WERI-Rb-1 (cell line): ENCODE measurements at regions not wholly inside any gene's neighbourhood (a gene's known extent, or its start where the extent isn't known, plus 50 kb on each side); places are given as distances from the start of the nearest gene placed in this dataset.

ENCODE experiments used
- DNase-seq: peaks from one replicate; pipeline ENCODE4 v3.0.0-alpha.2; 2020
- H3K27ac ChIP-seq: fragments of 250-450 bp; sonication (Bioruptor Pico); 2 replicates; pipeline ENCODE4 v1.5.1; 2020; ENCODE audit warnings: mild to moderate bottlenecking, moderate library complexity
- H3K27me3 ChIP-seq: fragments of 250-450 bp; sonication (Bioruptor Pico); 2 replicates; pipeline ENCODE4 v1.5.1; 2021; ENCODE audit warnings: mild to moderate bottlenecking, low read depth, moderate library complexity; ENCODE audit not compliant: insufficient read depth, severe bottlenecking
- H3K36me3 ChIP-seq: fragments of 250-450 bp; sonication (Bioruptor Pico); 2 replicates; pipeline ENCODE4 v1.5.1; 2020; ENCODE audit warnings: mild to moderate bottlenecking, moderate library complexity
- H3K4me3 ChIP-seq: 2 replicates; pipeline ENCODE4 v1.5.1; 2011; ENCODE audit warnings: low read depth, mild to moderate bottlenecking, control low read depth, low read length
- H3K9me3 ChIP-seq: fragments of 250-450 bp; sonication (Bioruptor Pico); 2 replicates; pipeline ENCODE4 v1.5.1; 2021; ENCODE audit warnings: mild to moderate bottlenecking, moderate library complexity; ENCODE audit not compliant: severe bottlenecking
- CTCF ChIP-seq: IDR thresholded peaks from 2 replicates; pipeline ENCODE4 v1.5.1; 2011; ENCODE audit warnings: low read depth, mild to moderate bottlenecking, control low read depth, inconsistent platforms, low read length

GRCh38 chr15:87736401-87736800 lies 520.1 kb downstream of the NTRK3 start:
- no peak for TF ChIP-seq CTCF
- H3K27ac ChIP-seq = no peak overlapping the region
- H3K36me3 ChIP-seq = no peaks in the 10 kb centered on the region
- no peaks in the 10 kb centered on the region for H3K9me3 ChIP-seq
- no peak for DNase-seq
- no peaks in the 10 kb centered on the region for H3K27me3 ChIP-seq
- no peak overlapping the region for H3K4me3 ChIP-seq

DNA sequence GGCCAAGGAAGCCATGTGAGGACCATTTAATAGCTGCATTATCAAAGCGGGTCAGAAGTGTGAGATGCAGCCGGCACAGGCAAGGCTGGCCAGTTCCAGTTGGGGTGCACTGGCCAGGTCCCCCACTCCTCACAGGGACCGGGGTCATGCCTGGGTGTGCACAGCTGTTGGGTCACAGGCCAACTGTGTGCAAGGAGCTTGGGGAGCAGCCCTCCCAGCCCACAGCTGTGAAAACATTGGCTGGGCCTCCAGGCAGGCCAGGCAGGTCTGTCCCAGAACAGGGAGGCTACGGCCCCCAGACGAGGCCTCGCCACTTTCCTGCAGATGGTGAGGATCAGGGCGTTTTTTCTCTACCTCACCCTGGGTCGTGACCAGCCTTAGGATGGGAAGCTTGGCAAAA lies 521.0 kb downstream of the NTRK3 start:
- Histone ChIP-seq H3K9me3 (no peaks in the 10 kb centered on the region), H3K4me3 (no peak overlapping the region), H3K36me3 (no peaks in the 10 kb centered on the region), H3K27me3 (no peaks in the 10 kb centered on the region), H3K27ac (no peak overlapping the region)
- TF ChIP-seq CTCF = no peak
- no peak for DNase-seq

- Histone ChIP-seq H3K4me3 (no peak overlapping the region), H3K36me3 (no peaks in the 10 kb centered on the region), H3K27me3 (no peaks in the 10 kb centered on the region), H3K27ac (no peak overlapping the region), H3K9me3 (no peaks in the 10 kb centered on the region)
- TF ChIP-seq CTCF = no peak
- DNase-seq = no peak
These were observed 521.8 kb downstream of the NTRK3 start for GRCh38 chr15:87734571-87735373.

DNA sequence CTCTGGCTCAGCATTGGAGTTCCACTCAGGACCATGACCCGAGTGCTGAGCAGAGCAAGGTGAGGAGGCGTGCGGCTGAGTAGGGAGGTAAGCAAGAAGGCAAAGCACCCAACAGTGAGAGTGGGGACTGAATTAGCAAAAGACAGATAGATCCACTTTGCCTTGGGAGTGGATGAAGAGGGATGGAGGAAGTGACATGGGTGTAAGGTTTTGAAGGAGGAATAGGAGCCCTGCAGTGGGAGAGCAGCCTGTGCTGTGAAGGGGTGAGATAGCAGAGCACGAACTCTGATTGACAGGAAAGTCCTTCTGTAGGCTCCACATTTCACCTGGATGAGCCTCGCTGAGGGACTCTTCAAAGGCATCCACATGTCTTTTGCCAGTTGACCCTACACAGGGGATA lies 522.6 kb downstream of the NTRK3 start:
- Histone ChIP-seq H3K4me3 (no peak overlapping the region), H3K27me3 (no peaks in the 10 kb centered on the region), H3K36me3 (no peaks in the 10 kb centered on the region), H3K27ac (no peak overlapping the region), H3K9me3 (no peaks in the 10 kb centered on the region)
- DNase-seq = no peak
- no peak for TF ChIP-seq CTCF

GRCh38 chr15:87733541-87733941 lies 523.0 kb downstream of the NTRK3 start:
- H3K36me3 ChIP-seq = no peaks in the 10 kb centered on the region
- H3K9me3 ChIP-seq = no peaks in the 10 kb centered on the region
- H3K4me3 ChIP-seq = no peak overlapping the region
- no peak for TF ChIP-seq CTCF
- no peaks in the 10 kb centered on the region for H3K27me3 ChIP-seq
- H3K27ac ChIP-seq = no peak overlapping the region
- no peak for DNase-seq

DNA sequence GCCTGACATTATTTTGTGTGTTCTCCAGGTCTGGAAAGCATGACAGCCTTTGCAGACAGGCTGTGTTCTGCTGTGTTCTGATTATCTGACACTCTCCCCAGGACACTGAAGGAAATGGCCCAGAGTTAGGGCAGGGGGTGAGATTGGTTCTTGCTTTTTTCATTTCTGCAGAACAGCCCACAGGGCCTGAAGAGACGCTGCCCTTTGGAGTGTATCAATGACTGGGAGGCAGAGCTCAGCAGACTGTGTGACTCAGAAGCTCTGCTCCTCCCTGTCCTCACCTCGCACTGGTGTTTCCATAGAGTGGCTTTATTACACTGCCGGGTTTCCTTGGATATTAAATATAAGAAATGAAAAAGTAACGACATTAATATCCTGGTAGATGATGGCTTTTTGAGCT lies 523.6 kb downstream of the NTRK3 start:
- no peak for DNase-seq
- Histone ChIP-seq H3K27ac (no peak overlapping the region), H3K27me3 (no peaks in the 10 kb centered on the region), H3K36me3 (no peaks in the 10 kb centered on the region), H3K4me3 (no peak overlapping the region), H3K9me3 (no peaks in the 10 kb centered on the region)
- TF ChIP-seq CTCF = no peak
